HCT116 (cell line): ENCODE measurements at regions not wholly inside any gene's neighbourhood (a gene's known extent, or its start where the extent isn't known, plus 50 kb on each side); places are given as distances from the start of the nearest gene placed in this dataset.

ENCODE experiments used
- ATAC-seq: fragments of 200-7000 bp; cut with Tn5 transposase; 2 replicates; pipeline ENCODE4 v1.9.1; 2020; ENCODE audit warnings: mild to moderate bottlenecking, moderate library complexity
- BruUV-seq: library from RNA; stranded (reverse); fragments of 400-500 nt; replicated peaks from 2 replicates; lab custom pipeline; 2021; lab: Mats Ljungman, UMichigan
- CTCF ChIA-PET: fragments of 300-600 bp; sonication (Branson Sonifier 250); formaldehyde crosslinking; loops from one replicate; lab custom pipeline; 2021; ENCODE audit warnings: antibody characterized with exemption; lab: Charles Lee
- POLR2A ChIA-PET: fragments of 300-600, 350-600 bp; sonication (Branson Sonifier 250); formaldehyde crosslinking; loops from one replicate; lab custom pipeline; 2021; ENCODE audit warnings: antibody characterized with exemption; lab: Charles Lee
- RAD21 ChIA-PET, 2 experiments: fragments of 300-600 bp; sonication (Branson Sonifier 250); formaldehyde crosslinking; loops; one replicate each; lab custom pipeline; 2023; ENCODE audit warnings: low total read pairs in 2 of 2; ENCODE audit not compliant: uncharacterized antibody in 2 of 2, unreplicated experiment in 2 of 2, low non-redundant PET in 1 of 2; lab: Charles Lee
- DNase-seq: peaks from one replicate; pipeline ENCODE4 v3.0.0-alpha.2; 2010; ENCODE audit warnings: low read depth, low spot score
- H2AFZ ChIP-seq: fragments of 200-600 bp; shearing (Covaris generic), sonication (generic); 2 replicates; pipeline ENCODE4 v1.6.1; 2017; ENCODE audit warnings: low read depth, mixed run types, mixed read lengths, antibody characterized with exemption, low read length; ENCODE audit not compliant: poor library complexity, severe bottlenecking
- H3K27ac ChIP-seq: 2 replicates; pipeline ENCODE4 v1.5.1; 2012; ENCODE audit warnings: low read depth, low read length
- H3K27me3 ChIP-seq: fragments of 200-600 bp; sonication (generic); 2 replicates; pipeline ENCODE4 v1.6.1; 2016; ENCODE audit warnings: mixed run types, low read length, mixed read lengths; ENCODE audit not compliant: insufficient read depth
- H3K36me3 ChIP-seq, 2 experiments: fragments of 200-500 bp in 1 of 2; fragments of 200-600 bp in 1 of 2; sonication (Bioruptor generic) in 1 of 2; sonication (generic) in 1 of 2; 2 replicates each; pipeline versions ENCODE4 v1.5.1 to v1.6.1; 2014 to 2016; ENCODE audit warnings: low read length in 2 of 2, inconsistent platforms in 1 of 2, mixed read lengths in 1 of 2, mixed run types in 1 of 2; ENCODE audit not compliant: insufficient read depth in 2 of 2, control insufficient read depth in 1 of 2
- H3K4me1 ChIP-seq, 2 experiments: fragments of 200-600 bp in 1 of 2; sonication (generic) in 1 of 2; 2 replicates each; pipeline versions ENCODE4 v1.5.1 to v1.6.1; 2012 to 2017; ENCODE audit warnings: low read length in 2 of 2, inconsistent platforms in 1 of 2, mild to moderate bottlenecking in 1 of 2, mixed read lengths in 1 of 2, mixed run types in 1 of 2, moderate library complexity in 1 of 2; ENCODE audit not compliant: insufficient read depth in 2 of 2, control insufficient read depth in 1 of 2
- H3K4me2 ChIP-seq: fragments of 200-600 bp; sonication (generic); 2 replicates; pipeline ENCODE4 v1.6.1; 2017; ENCODE audit warnings: mixed run types, low read length, mixed read lengths
- H3K4me3 ChIP-seq, 2 experiments: fragments of 200-600 bp in 1 of 2; sonication (generic) in 1 of 2; replicated peaks in 1 of 2; 2 replicates each; pipeline ENCODE4 v1.5.1; 2011 to 2016; ENCODE audit warnings: low read length in 2 of 2, control low read depth in 1 of 2, low read depth in 1 of 2, mild to moderate bottlenecking in 1 of 2, mixed read lengths in 1 of 2, mixed run types in 1 of 2
- H3K79me2 ChIP-seq: fragments of 200-600 bp; sonication (generic); 2 replicates; pipeline ENCODE4 v1.6.1; 2017; ENCODE audit warnings: mild to moderate bottlenecking, mixed run types, low read length, moderate library complexity, mixed read lengths; ENCODE audit not compliant: insufficient read depth
- H3K9ac ChIP-seq: fragments of 200-600 bp; sonication (generic); 2 replicates; pipeline ENCODE4 v1.6.1; 2016; ENCODE audit warnings: low read length, mixed read lengths
- H3K9me2 ChIP-seq: fragments of 200-600 bp; sonication (generic), shearing (Covaris generic); 2 replicates; pipeline ENCODE4 v1.6.1; 2017; ENCODE audit warnings: mixed run types, mild to moderate bottlenecking, moderate library complexity; ENCODE audit not compliant: insufficient read depth
- H3K9me3 ChIP-seq, 2 experiments: fragments of 200-500 bp in 1 of 2; fragments of 200-600 bp in 1 of 2; sonication (Bioruptor generic) in 1 of 2; sonication (generic) in 1 of 2; 2 replicates each; pipeline ENCODE4 v1.6.1; 2014 to 2017; ENCODE audit warnings: low read length in 2 of 2, mixed read lengths in 2 of 2, inconsistent platforms in 1 of 2, low read depth in 1 of 2, mild to moderate bottlenecking in 1 of 2, mixed run types in 1 of 2, moderate library complexity in 1 of 2; ENCODE audit not compliant: control insufficient read depth in 1 of 2, insufficient read depth in 1 of 2
- H4K20me1 ChIP-seq: fragments of 200-600 bp; sonication (generic), shearing (Covaris generic); 2 replicates; pipeline ENCODE4 v1.6.1; 2017; ENCODE audit warnings: mixed run types, mild to moderate bottlenecking, moderate library complexity; ENCODE audit not compliant: insufficient read depth
- CBX3 ChIP-seq: IDR thresholded peaks from 2 replicates; pipeline ENCODE4 v1.6.1; 2012; ENCODE audit warnings: low read depth
- CEBPB ChIP-seq: IDR thresholded peaks from 2 replicates; pipeline ENCODE4 v1.6.1; 2012; ENCODE audit warnings: low read depth
- EGR1 ChIP-seq: IDR thresholded peaks from 2 replicates; pipeline ENCODE4 v1.6.1; 2012; ENCODE audit warnings: low read depth
- ELF1 ChIP-seq: IDR thresholded peaks from 2 replicates; pipeline ENCODE4 v1.6.1; 2012; ENCODE audit warnings: low read depth, borderline replicate concordance
- EZH2 ChIP-seq: fragments of 200-600 bp; sonication (generic); IDR thresholded peaks from 2 replicates; pipeline ENCODE4 v1.6.1; 2017; ENCODE audit warnings: antibody characterized with exemption, mixed run types
- EZH2phosphoT487 ChIP-seq: fragments of 200-600 bp; IDR thresholded peaks from 2 replicates; pipeline ENCODE4 v1.6.1; 2018; ENCODE audit warnings: antibody characterized with exemption, borderline replicate concordance
- FOSL1 ChIP-seq: IDR thresholded peaks from 2 replicates; pipeline ENCODE4 v1.6.1; 2012; ENCODE audit warnings: low read depth
- JUND ChIP-seq: IDR thresholded peaks from 2 replicates; pipeline ENCODE4 v1.6.1; 2012
- MAX ChIP-seq: IDR thresholded peaks from 2 replicates; pipeline ENCODE4 v1.6.1; 2012
- RAD21 ChIP-seq: IDR thresholded peaks from 2 replicates; pipeline ENCODE4 v1.6.1; 2012; ENCODE audit warnings: low read depth, mild to moderate bottlenecking
- SIN3A ChIP-seq: IDR thresholded peaks from 2 replicates; pipeline ENCODE4 v1.6.1; 2012; ENCODE audit warnings: low read depth
- SP1 ChIP-seq: IDR thresholded peaks from 2 replicates; pipeline ENCODE4 v1.6.1; 2012; ENCODE audit warnings: low read depth
- SRF ChIP-seq: IDR thresholded peaks from 2 replicates; pipeline ENCODE4 v1.6.1; 2012; ENCODE audit warnings: low read depth
- ZFX ChIP-seq: fragments of 450-650 bp; IDR thresholded peaks from 2 replicates; pipeline ENCODE4 v1.6.1; 2017
- intact Hi-C: fragments of 100-400 bp; cut with micrococcal nuclease; formaldehyde crosslinking; loops from 2 replicates; pipeline ENCODE4 v1.10.0; 2022
- TF ChIP-seq, protein P1 (sequence below), 3 experiments: fragments of 200-600 bp in 1 of 3; sonication (generic) in 1 of 3; IDR thresholded peaks in 2 of 3; conservative IDR thresholded peaks in 1 of 3; 2 replicates each; pipeline ENCODE4 v1.5.1; 2012 to 2017; ENCODE audit warnings: low read depth in 2 of 3, low read length in 2 of 3, antibody characterized with exemption in 1 of 3, borderline replicate concordance in 1 of 3, control low read depth in 1 of 3, mild to moderate bottlenecking in 1 of 3, mixed read lengths in 1 of 3, mixed run types in 1 of 3, moderate library complexity in 1 of 3; ENCODE audit not compliant: insufficient read depth in 1 of 3

DNA sequence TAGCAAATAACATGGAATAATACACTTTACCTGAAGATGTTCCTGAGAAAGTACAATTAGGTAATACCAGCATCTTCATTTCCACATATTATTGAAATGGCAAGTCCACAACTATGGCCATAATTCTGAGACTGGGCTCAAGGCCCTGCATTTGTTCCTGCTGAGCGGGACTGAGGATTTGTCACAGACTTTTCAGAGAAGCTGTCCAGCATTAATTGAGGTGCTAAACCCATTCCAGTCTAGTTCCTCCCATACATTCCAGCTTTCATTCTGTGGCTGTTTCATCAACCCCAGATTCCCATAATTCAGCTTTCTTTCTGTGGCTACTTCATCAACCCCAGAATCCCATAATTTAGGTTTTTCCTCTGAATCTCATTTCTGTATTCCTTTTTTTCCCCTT is 293.4 kb upstream of the GBE1 start:
- ChIA-PET RAD21 (no interaction called here), POLR2A (no interaction called here), CTCF (no interaction called here)
- no peaks in the 10 kb centered on the region for H3K9me3 ChIP-seq
- H3K4me3 ChIP-seq, result no peak overlapping the region
- H3K4me1 ChIP-seq, result peaks cover 16% of the 10 kb centered on the region in 2 experiments
- BruUV-seq, result no TSS peak
- H3K9ac ChIP-seq, result no peak overlapping the region
- no peaks in the 10 kb centered on the region for H3K79me2 ChIP-seq
- no peaks in the 10 kb centered on the region for H3K36me3 ChIP-seq
- TF ChIP-seq SIN3A (no peak), RAD21 (no peak), ZFX (no peak), JUND (no peak), SP1 (no peak), CBX3 (no peak), MAX (no peak), EZH2 (no peak), EGR1 (no peak), EZH2phosphoT487 (no peak), ELF1 (no peak), CEBPB (no peak), FOSL1 (no peak), SRF (no peak)
- TF ChIP-seq, protein P1, sequence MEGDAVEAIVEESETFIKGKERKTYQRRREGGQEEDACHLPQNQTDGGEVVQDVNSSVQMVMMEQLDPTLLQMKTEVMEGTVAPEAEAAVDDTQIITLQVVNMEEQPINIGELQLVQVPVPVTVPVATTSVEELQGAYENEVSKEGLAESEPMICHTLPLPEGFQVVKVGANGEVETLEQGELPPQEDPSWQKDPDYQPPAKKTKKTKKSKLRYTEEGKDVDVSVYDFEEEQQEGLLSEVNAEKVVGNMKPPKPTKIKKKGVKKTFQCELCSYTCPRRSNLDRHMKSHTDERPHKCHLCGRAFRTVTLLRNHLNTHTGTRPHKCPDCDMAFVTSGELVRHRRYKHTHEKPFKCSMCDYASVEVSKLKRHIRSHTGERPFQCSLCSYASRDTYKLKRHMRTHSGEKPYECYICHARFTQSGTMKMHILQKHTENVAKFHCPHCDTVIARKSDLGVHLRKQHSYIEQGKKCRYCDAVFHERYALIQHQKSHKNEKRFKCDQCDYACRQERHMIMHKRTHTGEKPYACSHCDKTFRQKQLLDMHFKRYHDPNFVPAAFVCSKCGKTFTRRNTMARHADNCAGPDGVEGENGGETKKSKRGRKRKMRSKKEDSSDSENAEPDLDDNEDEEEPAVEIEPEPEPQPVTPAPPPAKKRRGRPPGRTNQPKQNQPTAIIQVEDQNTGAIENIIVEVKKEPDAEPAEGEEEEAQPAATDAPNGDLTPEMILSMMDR (IDR thresholded peaks at IDR 0.05 in 2 of 3, conservative IDR thresholded peaks at IDR 0.05 in 1 of 3; ENCODE audit: borderline replicate concordance in 1 of 3, insufficient read depth in 1 of 3, low read depth in 2 of 3, low read length in 2 of 3), result no peak
- H3K27me3 ChIP-seq, result no peaks in the 10 kb centered on the region
- DNase-seq (no peak), ATAC-seq (no peak)
- intact Hi-C loops, result no loop called here
- peak overlapping the region; percentile 13; the same call in 1 of the 2 replicates for H3K4me2 ChIP-seq
- H2AFZ ChIP-seq, result no peak overlapping the region
- no peak overlapping the region for H3K27ac ChIP-seq
- no peaks in the 10 kb centered on the region for H3K9me2 ChIP-seq
- H4K20me1 ChIP-seq, result no peaks in the 10 kb centered on the region
